ENCODE measurements at regions not wholly inside any gene's neighbourhood (a gene's known extent, or its start where the extent isn't known, plus 50 kb on each side); places are given as distances from the start of the nearest gene placed in this dataset.

GRCh38 chr4:38366456-38366855 is 297.5 kb upstream of the KLF3 start:
- no peak for TF ChIP-seq CTCF (IDR thresholded peaks at IDR 0.05; ENCODE audit: low read depth, low read length)
- no peak for DNase-seq
- no peaks in the 10 kb centered on the region for H3K36me3 ChIP-seq
- H3K4me3 ChIP-seq (ENCODE audit: low read depth, low read length): no peak overlapping the region
- H3K27me3 ChIP-seq (ENCODE audit: insufficient read depth, low read depth, severe bottlenecking): no peaks in the 10 kb centered on the region
- no peak overlapping the region for H3K27ac ChIP-seq
- no peaks in the 10 kb centered on the region for H3K9me3 ChIP-seq (ENCODE audit: severe bottlenecking)

- H3K27ac ChIP-seq: no peak overlapping the region
- no peak overlapping the region for H3K4me3 ChIP-seq (ENCODE audit: low read depth, low read length)
- TF ChIP-seq CTCF (IDR thresholded peaks at IDR 0.05; ENCODE audit: low read depth, low read length): no peak
- H3K36me3 ChIP-seq: no peaks in the 10 kb centered on the region
- H3K9me3 ChIP-seq (ENCODE audit: severe bottlenecking): no peaks in the 10 kb centered on the region
- no peak for DNase-seq
- H3K27me3 ChIP-seq (ENCODE audit: insufficient read depth, low read depth, severe bottlenecking): no peaks in the 10 kb centered on the region
These were observed 297.0 kb upstream of the KLF3 start for GRCh38 chr4:38366997-38367396.

GRCh38 chr4:38367642-38368174 is 296.3 kb upstream of the KLF3 start:
- Histone ChIP-seq H3K27me3 (ENCODE audit: insufficient read depth, low read depth, severe bottlenecking) (no peaks in the 10 kb centered on the region), H3K4me3 (ENCODE audit: low read depth, low read length) (no peak overlapping the region), H3K9me3 (ENCODE audit: severe bottlenecking) (no peaks in the 10 kb centered on the region), H3K27ac (no peak overlapping the region), H3K36me3 (no peaks in the 10 kb centered on the region)
- TF ChIP-seq CTCF (IDR thresholded peaks at IDR 0.05; ENCODE audit: low read depth, low read length): no peak
- no peak for DNase-seq

GRCh38 chr4:38368613-38369012 is 295.4 kb upstream of the KLF3 start:
- Histone ChIP-seq H3K27ac (no peak overlapping the region), H3K4me3 (ENCODE audit: low read depth, low read length) (no peak overlapping the region), H3K27me3 (ENCODE audit: insufficient read depth, low read depth, severe bottlenecking) (no peaks in the 10 kb centered on the region), H3K36me3 (no peaks in the 10 kb centered on the region), H3K9me3 (ENCODE audit: severe bottlenecking) (no peaks in the 10 kb centered on the region)
- TF ChIP-seq CTCF (IDR thresholded peaks at IDR 0.05; ENCODE audit: low read depth, low read length): no peak
- DNase-seq: peak; percentile 64

- no peak overlapping the region for H3K4me3 ChIP-seq (ENCODE audit: low read depth, low read length)
- TF ChIP-seq CTCF (IDR thresholded peaks at IDR 0.05; ENCODE audit: low read depth, low read length): no peak
- H3K36me3 ChIP-seq: no peaks in the 10 kb centered on the region
- no peaks in the 10 kb centered on the region for H3K27me3 ChIP-seq (ENCODE audit: insufficient read depth, low read depth, severe bottlenecking)
- H3K9me3 ChIP-seq (ENCODE audit: severe bottlenecking): no peaks in the 10 kb centered on the region
- H3K27ac ChIP-seq: no peak overlapping the region
- DNase-seq: no peak
These were observed 292.6 kb upstream of the KLF3 start for GRCh38 chr4:38371391-38371851.

GRCh38 chr4:38373375-38373774 is 290.6 kb upstream of the KLF3 start:
- Histone ChIP-seq H3K27ac (no peak overlapping the region), H3K9me3 (ENCODE audit: severe bottlenecking) (no peaks in the 10 kb centered on the region), H3K27me3 (ENCODE audit: insufficient read depth, low read depth, severe bottlenecking) (no peaks in the 10 kb centered on the region), H3K4me3 (ENCODE audit: low read depth, low read length) (no peak overlapping the region), H3K36me3 (no peaks in the 10 kb centered on the region)
- TF ChIP-seq CTCF (IDR thresholded peaks at IDR 0.05; ENCODE audit: low read depth, low read length): no peak
- no peak for DNase-seq

Data from WERI-Rb-1 (cell line).